ENCODE measurements at regions not wholly inside any gene's neighbourhood (a gene's known extent, or its start where the extent isn't known, plus 50 kb on each side); places are given as distances from the start of the nearest gene placed in this dataset.
A peak's percentile ranks its signal among the peaks of the same experiment; 100 is the strongest.

DNA sequence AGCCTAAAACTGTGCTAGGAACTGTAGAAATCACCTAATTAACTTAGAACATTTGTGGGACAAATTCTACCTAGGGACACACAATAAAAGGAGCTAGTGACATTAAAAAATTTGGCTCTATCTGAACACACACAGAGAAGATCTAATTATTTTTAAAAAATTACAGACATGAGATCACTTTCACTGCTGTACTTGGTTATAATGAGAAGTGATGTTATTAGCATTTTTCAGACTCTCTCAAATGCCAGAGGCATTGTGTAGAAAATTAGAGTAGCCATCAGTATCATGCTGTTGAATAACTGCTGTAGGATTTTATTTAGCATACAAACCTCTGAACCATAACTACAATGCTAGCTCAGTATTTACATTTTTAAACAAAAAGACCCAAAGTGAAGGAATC, 109.1 kb upstream of the ANK2 start:
- peaks cover 6% of the 10 kb centered on the region for H3K4me1 ChIP-seq (ENCODE audit: control insufficient read depth, insufficient read depth, low read length, unreplicated experiment)
- no peaks in the 10 kb centered on the region for H3K36me3 ChIP-seq (ENCODE audit: insufficient read depth, low read length)
- no peak overlapping the region for H3K27ac ChIP-seq (ENCODE audit: low read depth, low read length)
- no peaks in the 10 kb centered on the region for H3K79me2 ChIP-seq (ENCODE audit: control insufficient read depth, insufficient read depth, low read length, unreplicated experiment)
- H3K4me3 ChIP-seq (ENCODE audit: low read depth, low read length) = no peak overlapping the region
- H2AFZ ChIP-seq (ENCODE audit: low read length, unreplicated experiment) = no peak overlapping the region
- peaks cover 10% of the 10 kb centered on the region; the same call in 1 of the 2 replicates for H3K27me3 ChIP-seq (ENCODE audit: insufficient read depth, low read length)

DNA sequence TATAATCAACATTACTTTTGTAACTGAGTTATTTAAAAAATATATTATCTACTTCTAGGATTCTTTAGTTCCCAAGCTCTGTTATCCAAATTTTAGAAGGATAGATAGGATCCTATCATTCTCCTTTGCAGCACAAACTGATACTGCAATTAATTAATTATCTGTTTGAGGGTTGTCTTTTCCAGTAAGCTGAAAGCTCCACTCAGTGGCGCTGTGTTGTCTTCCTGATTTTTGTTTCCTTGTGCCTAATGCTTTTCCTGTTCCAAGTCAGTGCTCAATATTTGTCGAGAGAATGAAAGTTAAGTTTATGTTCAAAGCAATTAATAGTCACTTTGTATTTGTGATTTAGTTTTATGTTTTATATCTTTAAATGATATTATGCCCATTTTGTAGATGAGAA, 107.4 kb upstream of the ANK2 start:
- H3K4me1 ChIP-seq (ENCODE audit: control insufficient read depth, insufficient read depth, low read length, unreplicated experiment) = peaks cover 6% of the 10 kb centered on the region
- H3K4me3 ChIP-seq (ENCODE audit: low read depth, low read length) = no peak overlapping the region
- no peak overlapping the region for H3K27ac ChIP-seq (ENCODE audit: low read depth, low read length)
- H3K79me2 ChIP-seq (ENCODE audit: control insufficient read depth, insufficient read depth, low read length, unreplicated experiment) = no peaks in the 10 kb centered on the region
- H3K36me3 ChIP-seq (ENCODE audit: insufficient read depth, low read length) = no peaks in the 10 kb centered on the region
- H2AFZ ChIP-seq (ENCODE audit: low read length, unreplicated experiment) = no peak overlapping the region
- peaks cover 10% of the 10 kb centered on the region; the same call in 1 of the 2 replicates for H3K27me3 ChIP-seq (ENCODE audit: insufficient read depth, low read length)

- Histone ChIP-seq H3K79me2 (ENCODE audit: control insufficient read depth, insufficient read depth, low read length, unreplicated experiment) (no peaks in the 10 kb centered on the region), H3K27me3 (ENCODE audit: insufficient read depth, low read length) (peaks cover 10% of the 10 kb centered on the region; the same call in 1 of the 2 replicates), H2AFZ (ENCODE audit: low read length, unreplicated experiment) (no peak overlapping the region), H3K4me1 (ENCODE audit: control insufficient read depth, insufficient read depth, low read length, unreplicated experiment) (peaks cover 6% of the 10 kb centered on the region), H3K27ac (ENCODE audit: low read depth, low read length) (no peak overlapping the region), H3K4me3 (ENCODE audit: low read depth, low read length) (no peak overlapping the region), H3K36me3 (ENCODE audit: insufficient read depth, low read length) (no peaks in the 10 kb centered on the region)
Measured at GRCh38 chr4:112942997-112943396, 106.5 kb upstream of the ANK2 start.

DNA sequence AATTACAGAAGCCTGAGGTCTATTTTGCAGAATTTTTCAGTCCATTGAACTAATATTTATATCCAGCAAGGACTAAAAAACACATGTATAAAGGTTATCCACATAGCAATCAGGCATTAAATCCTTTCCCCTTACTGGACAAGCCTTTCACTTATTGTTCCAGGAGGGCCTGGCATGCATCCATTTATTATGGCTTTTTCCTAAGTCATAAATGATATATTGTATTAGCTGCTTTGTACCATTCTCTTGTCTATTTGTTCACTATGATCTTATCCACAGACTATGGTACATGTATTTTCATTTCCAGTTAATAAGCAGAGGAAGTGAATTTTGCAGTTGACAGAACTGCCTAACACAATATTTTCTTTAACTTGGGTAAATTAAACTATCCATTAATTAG, 105.4 kb upstream of the ANK2 start:
- Histone ChIP-seq H3K27me3 (ENCODE audit: insufficient read depth, low read length) (peaks cover 10% of the 10 kb centered on the region; the same call in 1 of the 2 replicates), H3K79me2 (ENCODE audit: control insufficient read depth, insufficient read depth, low read length, unreplicated experiment) (no peaks in the 10 kb centered on the region), H3K36me3 (ENCODE audit: insufficient read depth, low read length) (no peaks in the 10 kb centered on the region), H2AFZ (ENCODE audit: low read length, unreplicated experiment) (no peak overlapping the region), H3K4me1 (ENCODE audit: control insufficient read depth, insufficient read depth, low read length, unreplicated experiment) (peaks cover 3% of the 10 kb centered on the region), H3K27ac (ENCODE audit: low read depth, low read length) (no peak overlapping the region), H3K4me3 (ENCODE audit: low read depth, low read length) (no peak overlapping the region)

DNA sequence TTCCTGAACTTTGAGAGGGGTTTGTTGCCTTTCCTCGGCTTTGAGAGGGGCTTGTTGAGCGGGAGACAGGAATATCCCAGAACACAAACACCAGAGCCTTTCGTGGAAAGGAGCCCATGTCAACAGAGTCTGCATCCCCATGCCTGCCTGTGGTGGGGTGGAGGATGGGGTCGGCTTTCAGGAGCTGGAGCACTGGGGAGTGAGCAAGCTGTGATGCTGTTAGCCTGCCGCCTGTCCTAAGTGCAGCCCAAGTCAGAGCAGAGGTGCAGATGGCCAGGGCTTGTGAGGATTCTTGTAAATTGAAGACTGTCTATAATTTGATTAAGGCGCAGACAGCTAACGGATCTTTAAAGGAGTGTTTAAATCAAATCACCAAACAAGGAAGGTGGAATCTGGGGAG, 103.3 kb upstream of the ANK2 start:
- no peak overlapping the region for H3K27ac ChIP-seq (ENCODE audit: low read depth, low read length)
- no peaks in the 10 kb centered on the region for H3K79me2 ChIP-seq (ENCODE audit: control insufficient read depth, insufficient read depth, low read length, unreplicated experiment)
- H3K27me3 ChIP-seq (ENCODE audit: insufficient read depth, low read length) = peaks cover 10% of the 10 kb centered on the region; the same call in 1 of the 2 replicates
- H3K4me3 ChIP-seq (ENCODE audit: low read depth, low read length) = no peak overlapping the region
- no peak overlapping the region for H2AFZ ChIP-seq (ENCODE audit: low read length, unreplicated experiment)
- no peaks in the 10 kb centered on the region for H3K36me3 ChIP-seq (ENCODE audit: insufficient read depth, low read length)
- H3K4me1 ChIP-seq (ENCODE audit: control insufficient read depth, insufficient read depth, low read length, unreplicated experiment) = no peaks in the 10 kb centered on the region

DNA sequence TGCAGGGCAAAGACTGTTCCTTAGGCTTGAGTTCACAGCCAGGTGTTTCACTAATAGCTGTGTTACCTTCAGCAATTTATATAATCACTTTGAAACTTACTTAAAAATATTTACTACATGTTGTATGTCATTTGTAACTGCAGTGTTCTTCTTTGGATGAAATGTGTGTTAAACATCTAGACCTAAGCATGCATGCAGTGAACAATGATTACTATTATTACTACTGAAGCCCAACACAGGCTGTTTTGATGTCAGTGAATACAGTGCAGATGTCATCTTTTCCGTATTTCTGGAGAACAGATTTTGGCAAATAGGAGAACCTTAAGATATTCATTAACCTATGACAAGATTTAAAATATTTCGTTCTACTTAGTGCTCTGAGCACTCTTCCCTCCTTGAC, 101.8 kb upstream of the ANK2 start:
- Histone ChIP-seq H3K27ac (ENCODE audit: low read depth, low read length) (no peak overlapping the region), H3K27me3 (ENCODE audit: insufficient read depth, low read length) (peaks cover 10% of the 10 kb centered on the region; the same call in 1 of the 2 replicates), H3K36me3 (ENCODE audit: insufficient read depth, low read length) (no peaks in the 10 kb centered on the region), H3K4me1 (ENCODE audit: control insufficient read depth, insufficient read depth, low read length, unreplicated experiment) (no peaks in the 10 kb centered on the region), H2AFZ (ENCODE audit: low read length, unreplicated experiment) (no peak overlapping the region), H3K4me3 (ENCODE audit: low read depth, low read length) (no peak overlapping the region), H3K79me2 (ENCODE audit: control insufficient read depth, insufficient read depth, low read length, unreplicated experiment) (no peaks in the 10 kb centered on the region)

- H3K36me3 ChIP-seq (ENCODE audit: insufficient read depth, low read length) = no peaks in the 10 kb centered on the region
- H3K4me1 ChIP-seq (ENCODE audit: control insufficient read depth, insufficient read depth, low read length, unreplicated experiment) = no peaks in the 10 kb centered on the region
- H2AFZ ChIP-seq (ENCODE audit: low read length, unreplicated experiment) = peak overlapping the region; percentile 52
- no peak overlapping the region for H3K27ac ChIP-seq (ENCODE audit: low read depth, low read length)
- H3K27me3 ChIP-seq (ENCODE audit: insufficient read depth, low read length) = no peaks in the 10 kb centered on the region
- H3K79me2 ChIP-seq (ENCODE audit: control insufficient read depth, insufficient read depth, low read length, unreplicated experiment) = no peaks in the 10 kb centered on the region
- no peak overlapping the region for H3K4me3 ChIP-seq (ENCODE audit: low read depth, low read length)
Measured at GRCh38 chr4:112951362-112952312, 97.8 kb upstream of the ANK2 start.

DNA sequence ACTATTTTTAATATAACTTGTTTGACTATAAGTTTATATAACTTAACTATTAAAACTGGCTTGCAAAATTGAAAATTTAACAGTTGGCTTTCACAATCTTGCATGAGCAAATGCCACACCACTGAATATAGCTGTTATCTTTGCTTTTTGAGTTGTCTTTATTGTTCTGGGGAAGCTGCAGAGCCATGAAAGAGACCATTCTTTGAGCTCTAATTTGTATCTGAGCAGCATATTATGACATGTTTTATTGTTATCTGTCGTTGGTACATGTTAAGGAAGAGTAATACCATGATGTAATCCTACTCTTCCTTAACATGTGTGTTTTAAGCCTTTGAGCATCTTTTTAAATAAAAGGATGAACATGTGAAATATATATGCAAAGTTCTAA, 97.1 kb upstream of the ANK2 start:
- no peak overlapping the region for H3K27ac ChIP-seq (ENCODE audit: low read depth, low read length)
- H3K79me2 ChIP-seq (ENCODE audit: control insufficient read depth, insufficient read depth, low read length, unreplicated experiment) = no peaks in the 10 kb centered on the region
- H3K27me3 ChIP-seq (ENCODE audit: insufficient read depth, low read length) = no peaks in the 10 kb centered on the region
- H3K36me3 ChIP-seq (ENCODE audit: insufficient read depth, low read length) = no peaks in the 10 kb centered on the region
- H2AFZ ChIP-seq (ENCODE audit: low read length, unreplicated experiment) = no peak overlapping the region
- no peaks in the 10 kb centered on the region for H3K4me1 ChIP-seq (ENCODE audit: control insufficient read depth, insufficient read depth, low read length, unreplicated experiment)
- no peak overlapping the region for H3K4me3 ChIP-seq (ENCODE audit: low read depth, low read length)

- Histone ChIP-seq H3K36me3 (ENCODE audit: insufficient read depth, low read length) (no peaks in the 10 kb centered on the region), H3K27me3 (ENCODE audit: insufficient read depth, low read length) (no peaks in the 10 kb centered on the region), H3K4me1 (ENCODE audit: control insufficient read depth, insufficient read depth, low read length, unreplicated experiment) (no peaks in the 10 kb centered on the region), H3K27ac (ENCODE audit: low read depth, low read length) (no peak overlapping the region), H2AFZ (ENCODE audit: low read length, unreplicated experiment) (no peak overlapping the region), H3K79me2 (ENCODE audit: control insufficient read depth, insufficient read depth, low read length, unreplicated experiment) (no peaks in the 10 kb centered on the region), H3K4me3 (ENCODE audit: low read depth, low read length) (no peak overlapping the region)
Measured at GRCh38 chr4:112953262-112953661, 96.2 kb upstream of the ANK2 start.

DNA sequence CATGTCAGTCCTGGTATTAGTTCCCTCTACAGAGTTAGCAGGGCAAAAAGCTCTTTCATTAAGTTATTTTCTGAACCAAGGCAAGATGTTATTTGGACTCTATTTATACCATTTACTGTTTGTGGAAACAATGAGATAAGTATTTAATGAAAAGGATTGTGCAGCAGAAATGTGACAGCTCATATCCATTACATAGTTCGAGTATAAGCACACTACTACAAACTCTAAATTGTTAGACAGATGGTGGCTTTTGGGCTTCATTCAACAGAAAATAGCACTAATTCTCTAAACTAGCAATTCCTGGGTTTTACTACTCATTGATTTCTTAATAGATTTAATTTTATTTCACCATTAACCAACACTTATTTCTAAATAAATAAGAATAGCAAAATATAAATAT, 95.2 kb upstream of the ANK2 start:
- H3K4me1 ChIP-seq (ENCODE audit: control insufficient read depth, insufficient read depth, low read length, unreplicated experiment) = no peaks in the 10 kb centered on the region
- no peaks in the 10 kb centered on the region for H3K79me2 ChIP-seq (ENCODE audit: control insufficient read depth, insufficient read depth, low read length, unreplicated experiment)
- no peak overlapping the region for H2AFZ ChIP-seq (ENCODE audit: low read length, unreplicated experiment)
- H3K27ac ChIP-seq (ENCODE audit: low read depth, low read length) = no peak overlapping the region
- H3K4me3 ChIP-seq (ENCODE audit: low read depth, low read length) = no peak overlapping the region
- H3K27me3 ChIP-seq (ENCODE audit: insufficient read depth, low read length) = no peaks in the 10 kb centered on the region
- H3K36me3 ChIP-seq (ENCODE audit: insufficient read depth, low read length) = no peaks in the 10 kb centered on the region

GRCh38 chr4:112956484-112956896, 93.0 kb upstream of the ANK2 start:
- H3K27me3 ChIP-seq (ENCODE audit: insufficient read depth, low read length) = no peaks in the 10 kb centered on the region
- H3K79me2 ChIP-seq (ENCODE audit: control insufficient read depth, insufficient read depth, low read length, unreplicated experiment) = no peaks in the 10 kb centered on the region
- no peaks in the 10 kb centered on the region for H3K4me1 ChIP-seq (ENCODE audit: control insufficient read depth, insufficient read depth, low read length, unreplicated experiment)
- no peaks in the 10 kb centered on the region for H3K36me3 ChIP-seq (ENCODE audit: insufficient read depth, low read length)
- no peak overlapping the region for H3K4me3 ChIP-seq (ENCODE audit: low read depth, low read length)
- no peak overlapping the region for H3K27ac ChIP-seq (ENCODE audit: low read depth, low read length)
- H2AFZ ChIP-seq (ENCODE audit: low read length, unreplicated experiment) = no peak overlapping the region

Data from ACC112 (cell line).